ENCODE measurements at regions not wholly inside any gene's neighbourhood (a gene's known extent, or its start where the extent isn't known, plus 50 kb on each side); places are given as distances from the start of the nearest gene placed in this dataset.

GRCh38 chr5:53418409-53418808 lies 62.0 kb upstream of the FST start:
- H3K36me3 ChIP-seq (ENCODE audit: low read depth): no peaks in the 10 kb centered on the region
- TF ChIP-seq CTCF (conservative IDR thresholded peaks at IDR 0.05) (no peak), EZH2 (IDR thresholded peaks at IDR 0.05; ENCODE audit: low read depth) (no peak)
- no peak for DNase-seq
- POLR2A ChIA-PET (ENCODE audit: unreplicated experiment): no interaction called here
- peaks cover 21% of the 10 kb centered on the region for H3K4me1 ChIP-seq (replicated peaks; ENCODE audit: insufficient read depth)
- CTCF ChIA-PET: no interaction called here
- BruUV-seq (replicated peaks): no TSS peak
- no peaks in the 10 kb centered on the region for H3K79me2 ChIP-seq (ENCODE audit: low read depth)
- H2AFZ ChIP-seq: no peak overlapping the region
- intact Hi-C loops (cut with micrococcal nuclease; ENCODE audit: unreplicated experiment): no loop called here
- no peaks in the 10 kb centered on the region for H4K20me1 ChIP-seq (ENCODE audit: insufficient read depth)
- H3K27ac ChIP-seq: peak overlapping the region; percentile 82
- H3K9me2 ChIP-seq (ENCODE audit: insufficient read depth): no peaks in the 10 kb centered on the region
- no peak overlapping the region for H3K4me3 ChIP-seq
- H3K9me3 ChIP-seq (ENCODE audit: insufficient read depth, low read depth): no peaks in the 10 kb centered on the region
- H3F3A ChIP-seq (ENCODE audit: insufficient read depth, low read depth): peaks cover 4% of the 10 kb centered on the region
- no peaks in the 10 kb centered on the region for H3K27me3 ChIP-seq (ENCODE audit: insufficient read depth, low read depth)
- peak overlapping the region; percentile 24 for H3K4me2 ChIP-seq

DNA sequence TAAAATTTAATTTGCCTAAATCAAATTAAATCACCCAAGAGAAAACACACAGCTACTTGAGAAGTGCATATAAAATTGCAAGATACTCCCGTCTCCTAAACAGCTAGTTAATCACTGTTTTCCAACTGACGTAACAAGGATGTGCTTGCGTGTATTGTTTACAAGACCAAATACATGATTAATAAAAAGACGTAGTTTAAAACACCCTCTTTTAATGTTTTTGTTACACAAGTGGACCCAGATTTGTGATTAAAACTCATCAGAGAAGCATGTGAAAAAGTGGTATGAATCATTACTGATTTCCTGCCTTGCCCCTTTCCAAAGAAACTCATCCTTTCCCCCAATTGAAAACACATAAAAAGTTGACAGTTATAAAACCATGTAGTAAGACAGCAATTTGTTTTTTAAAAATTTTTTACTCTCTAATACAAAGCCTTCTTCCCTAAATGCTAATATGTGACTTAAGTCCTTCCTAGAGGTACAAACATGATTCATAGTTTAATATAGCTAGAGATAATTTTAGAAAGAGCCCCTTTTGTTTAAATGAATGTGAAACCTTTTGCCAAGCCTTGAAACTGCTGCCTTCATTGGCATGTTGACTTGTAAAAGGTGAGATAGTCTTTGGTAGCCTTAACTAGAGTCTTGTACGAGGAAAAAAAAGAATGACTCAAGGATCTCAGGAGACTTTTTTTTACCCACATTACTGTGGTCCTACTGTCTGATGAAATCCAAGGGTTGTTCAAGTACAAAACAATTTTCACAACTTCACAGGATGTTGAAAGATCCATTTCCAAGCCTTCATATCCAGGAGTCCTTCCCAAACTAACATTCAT lies 61.4 kb upstream of the FST start:
- peak in 1 of 2 experiments; percentile 51 for DNase-seq
- Histone ChIP-seq H3F3A (ENCODE audit: insufficient read depth, low read depth) (peaks cover 4% of the 10 kb centered on the region), H3K79me2 (ENCODE audit: low read depth) (no peaks in the 10 kb centered on the region), H4K20me1 (ENCODE audit: insufficient read depth) (no peaks in the 10 kb centered on the region), H3K9me2 (ENCODE audit: insufficient read depth) (no peaks in the 10 kb centered on the region), H3K4me2 (peak overlapping the region; percentile 24), H3K27ac (peak overlapping the region; percentile 82), H3K27me3 (ENCODE audit: insufficient read depth, low read depth) (no peaks in the 10 kb centered on the region), H3K4me3 (no peak overlapping the region), H2AFZ (peak overlapping the region; percentile 54; the same call in 1 of the 2 replicates), H3K9me3 (ENCODE audit: insufficient read depth, low read depth) (no peaks in the 10 kb centered on the region), H3K36me3 (ENCODE audit: low read depth) (no peaks in the 10 kb centered on the region), H3K4me1 (replicated peaks; ENCODE audit: insufficient read depth) (peaks cover 21% of the 10 kb centered on the region)
- BruUV-seq (replicated peaks): no TSS peak
- CTCF ChIA-PET: no interaction called here
- intact Hi-C loops (cut with micrococcal nuclease; ENCODE audit: unreplicated experiment): no loop called here
- TF ChIP-seq CTCF (conservative IDR thresholded peaks at IDR 0.05) (no peak), EZH2 (IDR thresholded peaks at IDR 0.05; ENCODE audit: low read depth) (no peak)
- POLR2A ChIA-PET (ENCODE audit: unreplicated experiment): no interaction called here

DNA sequence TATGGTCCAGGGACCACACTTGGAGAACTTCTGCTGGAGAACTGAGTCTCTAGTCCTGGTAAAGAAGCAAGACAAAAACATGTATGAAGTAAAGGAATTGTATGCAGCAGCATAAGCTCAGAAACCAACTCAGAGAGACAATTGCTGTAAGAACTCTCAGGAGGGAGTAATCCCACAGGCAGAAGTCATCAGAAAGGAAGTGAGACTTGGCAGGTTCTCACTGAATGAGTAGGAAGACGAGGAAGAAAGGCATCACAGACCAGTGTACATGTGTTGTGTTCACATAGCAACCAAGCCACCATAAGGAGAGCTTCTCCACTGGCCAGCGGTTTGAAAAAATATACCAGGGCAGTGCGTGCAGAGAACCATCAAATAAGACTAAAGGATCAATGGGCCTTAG lies 57.9 kb upstream of the FST start:
- no peaks in the 10 kb centered on the region for H4K20me1 ChIP-seq (ENCODE audit: insufficient read depth)
- H2AFZ ChIP-seq: no peak overlapping the region
- H3K36me3 ChIP-seq (ENCODE audit: low read depth): no peaks in the 10 kb centered on the region
- no peak overlapping the region for H3K27ac ChIP-seq
- TF ChIP-seq EZH2 (IDR thresholded peaks at IDR 0.05; ENCODE audit: low read depth) (no peak), CTCF (conservative IDR thresholded peaks at IDR 0.05) (no peak)
- H3K4me3 ChIP-seq: no peak overlapping the region
- H3K9me3 ChIP-seq (ENCODE audit: insufficient read depth, low read depth): no peaks in the 10 kb centered on the region
- H3F3A ChIP-seq (ENCODE audit: insufficient read depth, low read depth): peaks cover 4% of the 10 kb centered on the region
- intact Hi-C loops (cut with micrococcal nuclease; ENCODE audit: unreplicated experiment): loop anchor here (10.0 kb wide), 1 partner anchor 178 kb away; no protein-coding TSS in a partner anchor
- no peak overlapping the region for H3K4me2 ChIP-seq
- H3K9me2 ChIP-seq (ENCODE audit: insufficient read depth): no peaks in the 10 kb centered on the region
- no peaks in the 10 kb centered on the region for H3K27me3 ChIP-seq (ENCODE audit: insufficient read depth, low read depth)
- ChIA-PET CTCF (no interaction called here), POLR2A (ENCODE audit: unreplicated experiment) (no interaction called here)
- DNase-seq: no peak
- no TSS peak for BruUV-seq (replicated peaks)
- peaks cover 27% of the 10 kb centered on the region for H3K4me1 ChIP-seq (replicated peaks; ENCODE audit: insufficient read depth)
- H3K79me2 ChIP-seq (ENCODE audit: low read depth): no peaks in the 10 kb centered on the region

All from PC-9 (cell line).